Esophagus mucosa (tissue), 1 donor: ENCODE measurements at regions not wholly inside any gene's neighbourhood (a gene's known extent, or its start where the extent isn't known, plus 50 kb on each side); places are given as distances from the start of the nearest gene placed in this dataset.
"Not testable (repeated sequence)": the region's sequence is repeated elsewhere in the genome, so short reads cannot be mapped to it uniquely, and the experiment has no call there.

Experiments
- ATAC-seq: fragments of 200-7000 bp; cut with Tn5 transposase; one replicate; pipeline ENCODE4 v1.9.1; 2020
- donor health status: DM: yes; HTN: yes; CAD: no.

- no peak for ATAC-seq
Measured at GRCh38 chr2:7384773-7385349, 467.6 kb downstream of the RNF144A start.

- ATAC-seq, result not testable (repeated sequence)
Measured at GRCh38 chr2:7390311-7390710, 473.1 kb downstream of the RNF144A start.

- peak; percentile 79 for ATAC-seq
Measured at GRCh38 chr2:7392076-7392787, 475.0 kb downstream of the RNF144A start.

- no peak for ATAC-seq
Measured at GRCh38 chr2:7394195-7394594, 477.0 kb downstream of the RNF144A start.

- ATAC-seq, result no peak
Measured at GRCh38 chr2:7400628-7401027, 483.4 kb downstream of the RNF144A start.

- no peak for ATAC-seq
Measured at GRCh38 chr2:7403092-7403775, 486.0 kb downstream of the RNF144A start.

- ATAC-seq, result no peak
Measured at GRCh38 chr2:7405861-7406715, 488.9 kb downstream of the RNF144A start.

GRCh38 chr2:7407001-7407400 lies 489.8 kb downstream of the RNF144A start:
- ATAC-seq, result no peak

GRCh38 chr2:7407906-7408680 lies 490.9 kb downstream of the RNF144A start:
- ATAC-seq, result no peak

- no peak for ATAC-seq
Measured at GRCh38 chr2:7411691-7412090, 494.5 kb downstream of the RNF144A start.

- ATAC-seq, result peak; percentile 69
Measured at GRCh38 chr2:7417845-7418742, 500.9 kb downstream of the RNF144A start.

GRCh38 chr2:7419186-7419585 lies 502.0 kb downstream of the RNF144A start:
- ATAC-seq, result no peak

GRCh38 chr2:7419814-7420311 lies 502.7 kb downstream of the RNF144A start:
- ATAC-seq, result no peak

- ATAC-seq, result no peak
Measured at GRCh38 chr2:7420530-7420929, 503.3 kb downstream of the RNF144A start.

GRCh38 chr2:7424481-7424880 lies 507.3 kb downstream of the RNF144A start:
- no peak for ATAC-seq

- peak; percentile 52 for ATAC-seq
Measured at GRCh38 chr2:7427293-7428060, 510.3 kb downstream of the RNF144A start.

- no peak for ATAC-seq
Measured at GRCh38 chr2:7428454-7429204, 511.4 kb downstream of the RNF144A start.

GRCh38 chr2:7429733-7430132 lies 512.5 kb downstream of the RNF144A start:
- no peak for ATAC-seq

- ATAC-seq, result no peak
Measured at GRCh38 chr2:7430421-7430868, 513.2 kb downstream of the RNF144A start.
